ENCODE measurements at regions not wholly inside any gene's neighbourhood (a gene's known extent, or its start where the extent isn't known, plus 50 kb on each side); places are given as distances from the start of the nearest gene placed in this dataset.

GRCh38 chr22:49161002-49161850 lies 666.4 kb downstream of the BRD1 start:
- Histone ChIP-seq H3K4me1 (ENCODE audit: control insufficient read depth, insufficient read depth, low read length, poor library complexity, severe bottlenecking) (no peaks in the 10 kb centered on the region), H3K4me3 (ENCODE audit: low read depth, low read length) (no peak overlapping the region), H3K36me3 (ENCODE audit: control insufficient read depth, insufficient read depth, low read length) (no peaks in the 10 kb centered on the region), H3K9me3 (ENCODE audit: control insufficient read depth in 2 of 2, low read length in 2 of 2) (no peaks in the 10 kb centered on the region), H3K27me3 (ENCODE audit: control insufficient read depth, insufficient read depth, low read length) (no peaks in the 10 kb centered on the region), H3K27ac (ENCODE audit: insufficient read depth, low read length, poor library complexity, severe bottlenecking) (no peak overlapping the region)
- Mint-ChIP-seq H3K4me3 (no peak overlapping the region), H3K27me3 (no peaks in the 10 kb centered on the region), H3K27ac (no peak overlapping the region), H3K9me3 (peaks cover 0 to 2% (median 0%) of the 10 kb centered on the region in 7 donors), H3K4me1 (no peaks in the 10 kb centered on the region), H3K36me3 (no peaks in the 10 kb centered on the region)
- ATAC-seq (ENCODE audit: low read depth in 2 of 2) (no peak), DNase-seq (no peak)

GRCh38 chr22:49160261-49161001 lies 667.2 kb downstream of the BRD1 start:
- Mint-ChIP-seq H3K27me3 (no peaks in the 10 kb centered on the region), H3K9me3 (peaks cover 0 to 2% (median 0%) of the 10 kb centered on the region in 7 donors), H3K4me3 (no peak overlapping the region), H3K27ac (no peak overlapping the region), H3K36me3 (no peaks in the 10 kb centered on the region), H3K4me1 (no peaks in the 10 kb centered on the region)
- Histone ChIP-seq H3K36me3 (ENCODE audit: control insufficient read depth, insufficient read depth, low read length) (no peaks in the 10 kb centered on the region), H3K4me3 (ENCODE audit: low read depth, low read length) (no peak overlapping the region), H3K4me1 (ENCODE audit: control insufficient read depth, insufficient read depth, low read length, poor library complexity, severe bottlenecking) (no peaks in the 10 kb centered on the region), H3K27ac (ENCODE audit: insufficient read depth, low read length, poor library complexity, severe bottlenecking) (no peak overlapping the region), H3K27me3 (ENCODE audit: control insufficient read depth, insufficient read depth, low read length) (no peaks in the 10 kb centered on the region), H3K9me3 (ENCODE audit: control insufficient read depth in 2 of 2, low read length in 2 of 2) (no peaks in the 10 kb centered on the region)
- DNase-seq (no peak), ATAC-seq (ENCODE audit: low read depth in 2 of 2) (no peak)

- H3K4me3 Mint-ChIP-seq = no peak overlapping the region
- no peak overlapping the region for H3K27ac Mint-ChIP-seq
- Histone ChIP-seq H3K27me3 (ENCODE audit: control insufficient read depth, insufficient read depth, low read length) (no peaks in the 10 kb centered on the region), H3K36me3 (ENCODE audit: control insufficient read depth, insufficient read depth, low read length) (no peaks in the 10 kb centered on the region), H3K4me3 (ENCODE audit: low read depth, low read length) (no peak overlapping the region), H3K27ac (ENCODE audit: insufficient read depth, low read length, poor library complexity, severe bottlenecking) (no peak overlapping the region), H3K9me3 (ENCODE audit: control insufficient read depth in 2 of 2, low read length in 2 of 2) (no peaks in the 10 kb centered on the region), H3K4me1 (ENCODE audit: control insufficient read depth, insufficient read depth, low read length, poor library complexity, severe bottlenecking) (no peaks in the 10 kb centered on the region)
- H3K4me1 Mint-ChIP-seq = no peaks in the 10 kb centered on the region
- H3K36me3 Mint-ChIP-seq = no peaks in the 10 kb centered on the region
- H3K9me3 Mint-ChIP-seq = peaks cover 0 to 2% (median 0%) of the 10 kb centered on the region in 7 donors
- no peak for DNase-seq
- no peaks in the 10 kb centered on the region for H3K27me3 Mint-ChIP-seq
- no peak for ATAC-seq (ENCODE audit: low read depth in 2 of 2)
Observed at GRCh38 chr22:49159711-49160110, 668.0 kb downstream of the BRD1 start.

GRCh38 chr22:49158741-49159564 lies 668.7 kb downstream of the BRD1 start:
- H3K9me3 ChIP-seq (ENCODE audit: control insufficient read depth in 2 of 2, low read length in 2 of 2) = no peaks in the 10 kb centered on the region
- H3K27ac ChIP-seq (ENCODE audit: insufficient read depth, low read length, poor library complexity, severe bottlenecking) = no peak overlapping the region
- Mint-ChIP-seq H3K4me3 (no peak overlapping the region), H3K9me3 (peaks cover 0 to 2% (median 0%) of the 10 kb centered on the region in 7 donors), H3K36me3 (no peaks in the 10 kb centered on the region), H3K27ac (no peak overlapping the region), H3K27me3 (no peaks in the 10 kb centered on the region), H3K4me1 (no peaks in the 10 kb centered on the region)
- no peaks in the 10 kb centered on the region for H3K27me3 ChIP-seq (ENCODE audit: control insufficient read depth, insufficient read depth, low read length)
- no peaks in the 10 kb centered on the region for H3K4me1 ChIP-seq (ENCODE audit: control insufficient read depth, insufficient read depth, low read length, poor library complexity, severe bottlenecking)
- no peaks in the 10 kb centered on the region for H3K36me3 ChIP-seq (ENCODE audit: control insufficient read depth, insufficient read depth, low read length)
- no peak for DNase-seq
- no peak for ATAC-seq (ENCODE audit: low read depth in 2 of 2)
- no peak overlapping the region for H3K4me3 ChIP-seq (ENCODE audit: low read depth, low read length)

- Mint-ChIP-seq H3K4me3 (no peak overlapping the region), H3K4me1 (no peaks in the 10 kb centered on the region), H3K36me3 (no peaks in the 10 kb centered on the region), H3K27ac (no peak overlapping the region), H3K9me3 (peaks cover 0 to 2% (median 0%) of the 10 kb centered on the region in 7 donors), H3K27me3 (no peaks in the 10 kb centered on the region)
- Histone ChIP-seq H3K36me3 (ENCODE audit: control insufficient read depth, insufficient read depth, low read length) (no peaks in the 10 kb centered on the region), H3K27me3 (ENCODE audit: control insufficient read depth, insufficient read depth, low read length) (no peaks in the 10 kb centered on the region), H3K4me3 (ENCODE audit: low read depth, low read length) (no peak overlapping the region), H3K4me1 (ENCODE audit: control insufficient read depth, insufficient read depth, low read length, poor library complexity, severe bottlenecking) (no peaks in the 10 kb centered on the region), H3K9me3 (ENCODE audit: control insufficient read depth in 2 of 2, low read length in 2 of 2) (no peaks in the 10 kb centered on the region), H3K27ac (ENCODE audit: insufficient read depth, low read length, poor library complexity, severe bottlenecking) (no peak overlapping the region)
- ATAC-seq (ENCODE audit: low read depth in 2 of 2) = no peak
- DNase-seq = no peak
Observed at GRCh38 chr22:49157529-49158339, 669.9 kb downstream of the BRD1 start.

- Mint-ChIP-seq H3K9me3 (peaks cover 0 to 2% (median 0%) of the 10 kb centered on the region in 7 donors), H3K4me1 (no peaks in the 10 kb centered on the region), H3K27me3 (no peaks in the 10 kb centered on the region), H3K36me3 (no peaks in the 10 kb centered on the region), H3K27ac (no peak overlapping the region), H3K4me3 (no peak overlapping the region)
- Histone ChIP-seq H3K27me3 (ENCODE audit: control insufficient read depth, insufficient read depth, low read length) (no peaks in the 10 kb centered on the region), H3K27ac (ENCODE audit: insufficient read depth, low read length, poor library complexity, severe bottlenecking) (no peak overlapping the region), H3K4me3 (ENCODE audit: low read depth, low read length) (no peak overlapping the region), H3K9me3 (ENCODE audit: control insufficient read depth in 2 of 2, low read length in 2 of 2) (no peaks in the 10 kb centered on the region), H3K4me1 (ENCODE audit: control insufficient read depth, insufficient read depth, low read length, poor library complexity, severe bottlenecking) (no peaks in the 10 kb centered on the region), H3K36me3 (ENCODE audit: control insufficient read depth, insufficient read depth, low read length) (no peaks in the 10 kb centered on the region)
- no peak for DNase-seq
- ATAC-seq (ENCODE audit: low read depth in 2 of 2) = no peak
Observed at GRCh38 chr22:49156662-49157285, 670.9 kb downstream of the BRD1 start.
